OCI-LY7 (cell line): ENCODE measurements at regions not wholly inside any gene's neighbourhood (a gene's known extent, or its start where the extent isn't known, plus 50 kb on each side); places are given as distances from the start of the nearest gene placed in this dataset.

ENCODE experiments used
- BruUV-seq: library from RNA; stranded (reverse); fragments of 400-500 nt; replicated peaks from 2 replicates; lab custom pipeline; 2021; lab: Mats Ljungman, UMichigan
- CTCF ChIA-PET: fragments of 300-600 bp; sonication (Branson Sonifier 250); formaldehyde crosslinking; loops from one replicate; lab custom pipeline; 2022; ENCODE audit warnings: antibody characterized with exemption; ENCODE audit not compliant: unreplicated experiment; lab: Charles Lee
- POLR2A ChIA-PET: fragments of 300-600 bp; sonication (Branson Sonifier 250); formaldehyde crosslinking; loops from one replicate; lab custom pipeline; 2022; ENCODE audit warnings: antibody characterized with exemption; lab: Charles Lee
- DNase-seq: peaks from one replicate; pipeline ENCODE4 v3.0.0-alpha.2; 2015; ENCODE audit warnings: low spot score
- H2AFZ ChIP-seq: fragments of 200-600 bp; sonication (generic), shearing (Covaris generic); 2 replicates; pipeline ENCODE4 v1.6.1; 2014; ENCODE audit warnings: mild to moderate bottlenecking, antibody characterized with exemption, low read length, moderate library complexity
- H3K27ac ChIP-seq: fragments of 200-600 bp; sonication (generic); 2 replicates; pipeline ENCODE4 v1.5.1; 2014; ENCODE audit warnings: mixed run types, low read depth, mild to moderate bottlenecking, moderate library complexity, low read length, inconsistent platforms; ENCODE audit not compliant: poor library complexity, severe bottlenecking
- H3K36me3 ChIP-seq: fragments of 200-600 bp; sonication (generic); 2 replicates; pipeline ENCODE4 v1.6.1; 2014; ENCODE audit warnings: mild to moderate bottlenecking, antibody characterized with exemption, low read length, moderate library complexity, mixed read lengths; ENCODE audit not compliant: insufficient read depth
- H3K4me1 ChIP-seq: fragments of 200-600 bp; sonication (generic); 2 replicates; pipeline ENCODE4 v1.5.1; 2014; ENCODE audit warnings: mild to moderate bottlenecking, low read length; ENCODE audit not compliant: insufficient read depth, poor library complexity, severe bottlenecking
- H3K4me2 ChIP-seq: fragments of 200-600 bp; sonication (generic); 2 replicates; pipeline ENCODE4 v1.6.1; 2014; ENCODE audit warnings: mild to moderate bottlenecking, low read length
- H3K4me3 ChIP-seq: fragments of 200-600 bp; sonication (generic); 2 replicates; pipeline ENCODE4 v1.5.1; 2014; ENCODE audit warnings: mild to moderate bottlenecking, low read depth, low read length; ENCODE audit not compliant: poor library complexity, severe bottlenecking
- H3K79me2 ChIP-seq: fragments of 200-600 bp; sonication (generic); 2 replicates; pipeline ENCODE4 v1.6.1; 2016; ENCODE audit warnings: low read depth, mild to moderate bottlenecking, low read length, moderate library complexity, mixed read lengths; ENCODE audit not compliant: insufficient read depth
- H3K9me2 ChIP-seq: fragments of 200-600 bp; sonication (generic); 2 replicates; pipeline ENCODE4 v1.6.1; 2016; ENCODE audit warnings: mild to moderate bottlenecking, low read length, mixed read lengths; ENCODE audit not compliant: insufficient read depth
- H3K9me3 ChIP-seq: fragments of 200-600 bp; sonication (generic); 2 replicates; pipeline ENCODE4 v1.6.1; 2014; ENCODE audit warnings: mild to moderate bottlenecking, mixed run types, low read length, mixed read lengths
- H4K20me1 ChIP-seq: fragments of 200-600 bp; sonication (generic); 2 replicates; pipeline ENCODE4 v1.6.1; 2014; ENCODE audit warnings: mild to moderate bottlenecking, antibody characterized with exemption, low read length, moderate library complexity, mixed read lengths; ENCODE audit not compliant: insufficient read depth
- EZH2phosphoT487 ChIP-seq: fragments of 200-600 bp; sonication (generic); IDR thresholded peaks from 2 replicates; pipeline ENCODE4 v1.6.1; 2018; ENCODE audit warnings: low read depth, borderline replicate concordance, mild to moderate bottlenecking, mixed run types, antibody characterized with exemption, low read length, moderate library complexity, mixed read lengths
- intact Hi-C: fragments of 100-400 bp; cut with micrococcal nuclease; formaldehyde crosslinking; loops from one replicate; pipeline ENCODE4 v1.10.0; 2022; ENCODE audit not compliant: unreplicated experiment
- TF ChIP-seq, protein P1 (sequence below): fragments of 200-600 bp; sonication (generic); conservative IDR thresholded peaks from 2 replicates; pipeline ENCODE4 v1.5.1; 2014; ENCODE audit warnings: mild to moderate bottlenecking, antibody characterized with exemption, low read length, moderate library complexity, mixed read lengths

DNA sequence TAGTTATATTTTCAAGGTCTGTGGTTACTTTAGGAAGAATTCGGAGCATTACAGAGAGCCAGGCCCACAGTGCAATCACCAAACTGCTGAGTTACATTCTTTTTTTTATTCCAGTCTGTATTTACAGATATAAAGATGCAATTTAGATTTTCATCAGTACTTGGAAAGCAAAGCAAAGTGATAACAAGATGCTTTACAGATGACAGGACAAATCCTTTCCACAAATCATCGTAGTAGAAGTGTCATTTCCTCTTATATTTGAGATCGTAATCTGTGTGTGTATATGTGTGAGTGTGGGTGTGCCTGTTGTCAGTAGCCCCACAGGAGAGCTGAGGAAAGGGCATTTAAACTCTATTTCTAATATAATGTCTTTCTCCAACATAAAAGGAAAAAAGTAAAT, 1893.7 kb downstream of the STIM2 start:
- TF ChIP-seq, protein P1, sequence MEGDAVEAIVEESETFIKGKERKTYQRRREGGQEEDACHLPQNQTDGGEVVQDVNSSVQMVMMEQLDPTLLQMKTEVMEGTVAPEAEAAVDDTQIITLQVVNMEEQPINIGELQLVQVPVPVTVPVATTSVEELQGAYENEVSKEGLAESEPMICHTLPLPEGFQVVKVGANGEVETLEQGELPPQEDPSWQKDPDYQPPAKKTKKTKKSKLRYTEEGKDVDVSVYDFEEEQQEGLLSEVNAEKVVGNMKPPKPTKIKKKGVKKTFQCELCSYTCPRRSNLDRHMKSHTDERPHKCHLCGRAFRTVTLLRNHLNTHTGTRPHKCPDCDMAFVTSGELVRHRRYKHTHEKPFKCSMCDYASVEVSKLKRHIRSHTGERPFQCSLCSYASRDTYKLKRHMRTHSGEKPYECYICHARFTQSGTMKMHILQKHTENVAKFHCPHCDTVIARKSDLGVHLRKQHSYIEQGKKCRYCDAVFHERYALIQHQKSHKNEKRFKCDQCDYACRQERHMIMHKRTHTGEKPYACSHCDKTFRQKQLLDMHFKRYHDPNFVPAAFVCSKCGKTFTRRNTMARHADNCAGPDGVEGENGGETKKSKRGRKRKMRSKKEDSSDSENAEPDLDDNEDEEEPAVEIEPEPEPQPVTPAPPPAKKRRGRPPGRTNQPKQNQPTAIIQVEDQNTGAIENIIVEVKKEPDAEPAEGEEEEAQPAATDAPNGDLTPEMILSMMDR: no peak
- TF ChIP-seq EZH2phosphoT487: no peak
- no peak for DNase-seq
- no peaks in the 10 kb centered on the region for H4K20me1 ChIP-seq
- no peaks in the 10 kb centered on the region for H3K9me2 ChIP-seq
- H3K4me2 ChIP-seq: no peak overlapping the region
- ChIA-PET POLR2A (no interaction called here), CTCF (no interaction called here)
- no TSS peak for BruUV-seq
- no peaks in the 10 kb centered on the region for H3K79me2 ChIP-seq
- intact Hi-C loops: no loop called here
- H3K4me1 ChIP-seq: no peaks in the 10 kb centered on the region
- H3K4me3 ChIP-seq: no peak overlapping the region
- no peaks in the 10 kb centered on the region for H3K9me3 ChIP-seq
- H3K27ac ChIP-seq: no peak overlapping the region
- H3K36me3 ChIP-seq: no peaks in the 10 kb centered on the region
- no peak overlapping the region for H2AFZ ChIP-seq

DNA sequence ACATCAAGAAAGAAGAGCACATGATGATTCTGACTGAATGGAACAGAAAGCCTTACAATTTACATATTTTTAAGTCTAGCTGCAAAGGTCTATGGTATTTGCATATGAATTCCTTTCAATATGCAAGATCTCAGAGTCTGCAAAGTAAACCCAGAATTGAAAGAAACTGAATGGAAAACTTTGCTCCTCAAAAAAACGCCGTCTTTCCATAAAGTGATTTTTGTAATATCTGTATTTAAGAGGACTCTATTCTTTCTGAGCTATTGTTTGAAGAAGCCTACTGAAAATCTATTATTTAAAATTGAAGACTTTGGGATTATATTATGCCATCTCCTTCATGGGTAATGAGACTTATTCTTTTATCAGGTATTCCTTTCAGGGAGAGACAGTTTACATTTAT, 1894.4 kb downstream of the STIM2 start:
- ChIA-PET POLR2A (no interaction called here), CTCF (no interaction called here)
- H2AFZ ChIP-seq: no peak overlapping the region
- no peaks in the 10 kb centered on the region for H3K36me3 ChIP-seq
- DNase-seq: no peak
- H3K9me3 ChIP-seq: no peaks in the 10 kb centered on the region
- H3K4me2 ChIP-seq: no peak overlapping the region
- no peak for TF ChIP-seq EZH2phosphoT487
- TF ChIP-seq, protein P1: no peak
- no peaks in the 10 kb centered on the region for H4K20me1 ChIP-seq
- H3K4me1 ChIP-seq: no peaks in the 10 kb centered on the region
- no peaks in the 10 kb centered on the region for H3K9me2 ChIP-seq
- H3K27ac ChIP-seq: no peak overlapping the region
- no TSS peak for BruUV-seq
- H3K79me2 ChIP-seq: no peaks in the 10 kb centered on the region
- no peak overlapping the region for H3K4me3 ChIP-seq
- intact Hi-C loops: no loop called here

GRCh38 chr4:28759064-28759463, 1898.4 kb downstream of the STIM2 start:
- CTCF ChIA-PET: no interaction called here
- Histone ChIP-seq H3K4me3 (no peak overlapping the region), H3K4me2 (no peak overlapping the region), H3K79me2 (no peaks in the 10 kb centered on the region), H3K9me2 (no peaks in the 10 kb centered on the region), H2AFZ (no peak overlapping the region), H3K9me3 (no peaks in the 10 kb centered on the region), H3K27ac (no peak overlapping the region), H4K20me1 (no peaks in the 10 kb centered on the region), H3K4me1 (no peaks in the 10 kb centered on the region), H3K36me3 (no peaks in the 10 kb centered on the region)
- intact Hi-C loops: no loop called here
- TF ChIP-seq, protein P1: no peak
- TF ChIP-seq EZH2phosphoT487: no peak
- POLR2A ChIA-PET: no interaction called here
- no TSS peak for BruUV-seq
- DNase-seq: no peak
